ENCODE measurements at regions not wholly inside any gene's neighbourhood (a gene's known extent, or its start where the extent isn't known, plus 50 kb on each side); places are given as distances from the start of the nearest gene placed in this dataset.

DNA sequence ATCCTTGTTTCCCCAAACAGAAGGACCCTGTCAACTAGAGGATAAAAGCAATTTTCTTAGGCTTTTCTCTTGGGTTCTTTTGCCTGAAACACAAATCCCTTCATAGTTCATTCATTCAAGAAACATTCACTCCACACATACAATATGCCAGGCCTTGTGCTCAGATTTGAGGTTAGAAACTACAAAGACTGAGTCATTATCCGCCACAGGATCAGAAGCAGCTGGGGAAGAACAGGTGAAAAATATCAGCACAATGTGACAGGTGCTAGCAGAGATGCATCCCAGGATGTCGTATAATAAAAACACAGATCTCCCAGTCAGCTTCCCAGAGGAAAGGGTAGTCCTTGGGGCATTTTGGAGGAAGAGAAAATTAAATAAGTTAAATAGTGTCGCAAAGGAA is 172.4 kb downstream of the LRATD1 start:
- no peak for DNase-seq (ENCODE audit: low read depth)
- no peak overlapping the region for H3K4me3 ChIP-seq (ENCODE audit: low read depth, low read length)
- in situ Hi-C loops (cut with HindIII; ENCODE audit: low sequenced_read_pairs), result no loop called here
- TF ChIP-seq, protein P1, sequence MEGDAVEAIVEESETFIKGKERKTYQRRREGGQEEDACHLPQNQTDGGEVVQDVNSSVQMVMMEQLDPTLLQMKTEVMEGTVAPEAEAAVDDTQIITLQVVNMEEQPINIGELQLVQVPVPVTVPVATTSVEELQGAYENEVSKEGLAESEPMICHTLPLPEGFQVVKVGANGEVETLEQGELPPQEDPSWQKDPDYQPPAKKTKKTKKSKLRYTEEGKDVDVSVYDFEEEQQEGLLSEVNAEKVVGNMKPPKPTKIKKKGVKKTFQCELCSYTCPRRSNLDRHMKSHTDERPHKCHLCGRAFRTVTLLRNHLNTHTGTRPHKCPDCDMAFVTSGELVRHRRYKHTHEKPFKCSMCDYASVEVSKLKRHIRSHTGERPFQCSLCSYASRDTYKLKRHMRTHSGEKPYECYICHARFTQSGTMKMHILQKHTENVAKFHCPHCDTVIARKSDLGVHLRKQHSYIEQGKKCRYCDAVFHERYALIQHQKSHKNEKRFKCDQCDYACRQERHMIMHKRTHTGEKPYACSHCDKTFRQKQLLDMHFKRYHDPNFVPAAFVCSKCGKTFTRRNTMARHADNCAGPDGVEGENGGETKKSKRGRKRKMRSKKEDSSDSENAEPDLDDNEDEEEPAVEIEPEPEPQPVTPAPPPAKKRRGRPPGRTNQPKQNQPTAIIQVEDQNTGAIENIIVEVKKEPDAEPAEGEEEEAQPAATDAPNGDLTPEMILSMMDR (IDR thresholded peaks at IDR 0.05; ENCODE audit: low read depth, low read length, missing control alignments), result no peak

DNA sequence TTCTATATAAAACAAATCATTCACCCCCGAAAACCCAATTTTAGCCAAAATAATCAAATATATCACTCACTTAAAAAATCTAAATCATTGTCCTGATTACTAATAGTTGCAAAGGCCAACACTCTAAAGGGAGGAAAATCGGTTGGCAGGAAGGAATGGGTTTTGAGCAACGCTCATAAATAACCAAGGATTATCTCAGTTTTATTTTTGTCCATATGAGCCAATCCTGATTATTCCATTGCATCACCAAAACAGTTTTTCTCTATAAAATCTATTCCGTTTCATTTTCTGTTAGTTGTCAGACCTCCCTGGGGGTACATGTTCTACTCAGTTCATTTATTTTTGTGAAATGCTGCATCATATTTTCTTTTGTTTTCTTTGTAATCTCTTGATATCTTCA is 174.1 kb downstream of the LRATD1 start:
- no peak for DNase-seq (ENCODE audit: low read depth)
- TF ChIP-seq, protein P1 (IDR thresholded peaks at IDR 0.05; ENCODE audit: low read depth, low read length, missing control alignments), result no peak
- no peak overlapping the region for H3K4me3 ChIP-seq (ENCODE audit: low read depth, low read length)
- in situ Hi-C loops (cut with HindIII; ENCODE audit: low sequenced_read_pairs), result no loop called here

DNA sequence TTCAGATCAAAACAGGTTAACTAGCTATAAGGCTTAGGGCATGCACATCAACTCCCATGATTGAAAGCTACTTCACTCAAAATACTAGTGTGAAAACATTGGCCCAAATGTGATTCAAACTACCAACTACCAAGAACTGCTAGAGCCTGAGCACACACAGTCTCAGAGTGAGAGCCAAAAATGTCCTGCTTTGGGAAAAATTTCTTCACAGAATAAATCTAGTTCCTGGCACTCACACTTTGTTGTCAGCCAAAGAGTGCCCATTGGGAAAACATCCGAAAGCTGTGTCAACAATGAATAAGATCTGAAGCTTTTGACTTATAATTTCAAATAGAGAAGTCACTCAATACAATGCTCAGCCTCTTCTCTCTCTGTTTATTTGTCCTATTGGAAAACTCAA is 182.7 kb downstream of the LRATD1 start:
- DNase-seq (ENCODE audit: low read depth), result no peak
- TF ChIP-seq, protein P1 (IDR thresholded peaks at IDR 0.05; ENCODE audit: low read depth, low read length, missing control alignments), result no peak
- no peak overlapping the region for H3K4me3 ChIP-seq (ENCODE audit: low read depth, low read length)
- in situ Hi-C loops (cut with HindIII; ENCODE audit: low sequenced_read_pairs), result no loop called here

DNA sequence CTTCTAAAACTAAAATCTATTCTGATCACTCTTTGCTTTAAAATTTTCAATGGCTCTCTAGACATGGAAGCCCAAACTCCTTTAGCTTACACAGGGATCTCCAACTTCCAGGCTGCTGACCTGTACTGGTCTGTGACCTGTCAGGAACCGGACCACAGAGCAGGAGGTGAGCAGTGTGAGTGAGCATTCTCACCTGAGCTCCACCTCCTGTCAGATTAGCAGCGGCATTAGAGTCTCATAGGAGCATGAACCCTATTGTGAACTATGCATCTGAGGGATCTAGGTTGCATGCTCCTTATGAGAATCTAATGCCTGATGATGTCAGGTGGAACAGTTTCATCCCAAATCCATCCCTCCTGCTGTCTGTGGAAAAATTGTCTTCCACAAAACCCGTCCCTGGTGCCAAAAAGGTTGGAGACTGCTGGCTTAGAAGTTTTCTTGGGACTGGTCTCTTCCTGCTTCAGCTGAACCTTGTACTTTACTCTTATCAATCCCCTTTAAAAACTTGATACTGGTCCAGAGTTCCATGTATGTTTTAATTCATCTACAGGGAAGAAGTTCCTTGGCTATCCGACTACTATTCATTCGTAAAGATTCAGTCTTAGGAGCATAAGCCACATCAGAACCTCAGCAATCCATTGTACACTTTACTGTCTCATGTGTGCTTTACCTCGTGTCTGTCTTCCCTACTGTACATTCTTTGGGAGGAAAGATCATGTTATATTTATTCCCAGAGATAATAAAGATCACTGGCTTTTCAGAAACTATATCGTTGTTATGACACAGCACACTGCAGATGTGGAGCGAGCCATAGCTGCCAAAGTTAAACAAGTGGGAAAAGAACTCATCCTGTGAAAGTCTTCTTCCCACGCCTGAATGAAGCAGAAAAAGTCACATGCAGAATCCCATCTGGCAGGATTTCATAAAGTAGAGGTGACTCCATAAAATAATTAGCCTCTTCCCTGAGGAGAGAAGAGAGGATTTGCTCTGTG is 183.8 kb downstream of the LRATD1 start:
- TF ChIP-seq, protein P1 (IDR thresholded peaks at IDR 0.05; ENCODE audit: low read depth, low read length, missing control alignments), result no peak
- in situ Hi-C loops (cut with HindIII; ENCODE audit: low sequenced_read_pairs), result no loop called here
- no peak for DNase-seq (ENCODE audit: low read depth)
- H3K4me3 ChIP-seq (ENCODE audit: low read depth, low read length), result no peak overlapping the region

DNA sequence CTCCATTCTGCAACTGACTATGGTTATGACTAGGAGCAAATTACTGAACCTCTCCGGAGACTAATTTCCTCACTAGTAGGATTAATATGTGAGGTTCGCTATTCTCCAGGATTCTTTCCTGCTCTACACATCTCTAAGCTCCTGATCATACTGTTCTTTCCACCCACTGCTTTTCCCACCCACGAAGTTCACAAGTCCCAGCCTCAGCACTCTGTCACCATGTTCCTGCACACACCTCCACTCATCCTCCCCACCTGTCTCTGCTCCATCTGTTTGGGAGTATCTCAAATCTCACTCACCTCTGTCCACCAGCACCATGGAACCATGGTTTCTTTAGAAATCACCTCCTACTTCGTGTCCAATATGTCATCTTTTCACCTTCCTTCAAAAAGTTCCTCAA is 185.3 kb downstream of the LRATD1 start:
- TF ChIP-seq, protein P1 (IDR thresholded peaks at IDR 0.05; ENCODE audit: low read depth, low read length, missing control alignments), result no peak
- H3K4me3 ChIP-seq (ENCODE audit: low read depth, low read length), result no peak overlapping the region
- in situ Hi-C loops (cut with HindIII; ENCODE audit: low sequenced_read_pairs), result no loop called here
- DNase-seq (ENCODE audit: low read depth), result no peak

DNA sequence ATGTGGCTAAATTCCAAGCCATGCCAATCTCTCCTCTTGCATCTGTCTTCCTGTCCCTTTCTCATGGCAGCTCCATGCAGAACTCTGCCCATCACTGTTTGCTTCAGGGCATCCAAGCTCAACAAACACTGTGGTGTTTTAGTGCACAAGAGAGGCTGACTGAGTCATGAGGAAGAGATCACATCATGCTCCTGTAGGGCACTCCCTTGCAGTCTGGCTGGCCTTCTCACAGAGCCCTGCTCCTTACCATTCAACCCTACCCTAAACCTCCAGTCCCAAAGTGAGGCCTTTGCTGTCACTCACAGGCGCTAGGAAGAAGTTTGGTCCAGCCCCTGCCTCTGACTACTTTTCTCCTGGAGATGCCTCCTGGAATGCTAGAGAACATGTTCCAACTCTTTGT is 194.0 kb downstream of the LRATD1 start:
- in situ Hi-C loops (cut with HindIII; ENCODE audit: low sequenced_read_pairs), result no loop called here
- no peak for DNase-seq (ENCODE audit: low read depth)
- TF ChIP-seq, protein P1 (IDR thresholded peaks at IDR 0.05; ENCODE audit: low read depth, low read length, missing control alignments), result no peak

More for the DNA sequence above, 194.0 kb downstream of the LRATD1 start:
- no peak overlapping the region for H3K4me3 ChIP-seq (ENCODE audit: low read depth, low read length)

Measured in astrocyte of the cerebellum (primary cell).